NCI-H446 (cell line): ENCODE measurements at regions not wholly inside any gene's neighbourhood (a gene's known extent, or its start where the extent isn't known, plus 50 kb on each side); places are given as distances from the start of the nearest gene placed in this dataset.

Experiments
- DNase-seq, 2 experiments: peaks; one replicate each; lab custom pipeline; 2025; lab: John Stamatoyannopoulos, UW

DNA sequence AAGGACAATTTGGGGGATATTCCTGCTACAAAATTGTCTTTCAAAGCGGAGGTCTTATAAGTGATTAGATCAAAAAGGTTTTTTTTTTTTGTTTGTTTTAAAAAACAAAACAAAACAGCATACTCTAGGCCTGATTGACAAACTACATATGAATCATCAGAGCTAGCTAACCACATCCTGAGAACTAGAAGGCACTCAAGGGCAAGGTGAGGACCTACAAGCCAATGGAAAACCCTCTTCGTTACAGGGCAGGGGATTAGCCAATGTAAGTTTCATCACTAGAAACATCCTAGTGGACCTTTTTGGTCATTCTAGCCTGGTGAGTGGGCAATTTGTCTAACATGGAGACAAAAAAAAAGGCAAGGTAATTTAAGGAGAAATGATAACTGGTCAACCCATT, 428.6 kb downstream of the RFC3 start:
- DNase-seq, result no peak

DNA sequence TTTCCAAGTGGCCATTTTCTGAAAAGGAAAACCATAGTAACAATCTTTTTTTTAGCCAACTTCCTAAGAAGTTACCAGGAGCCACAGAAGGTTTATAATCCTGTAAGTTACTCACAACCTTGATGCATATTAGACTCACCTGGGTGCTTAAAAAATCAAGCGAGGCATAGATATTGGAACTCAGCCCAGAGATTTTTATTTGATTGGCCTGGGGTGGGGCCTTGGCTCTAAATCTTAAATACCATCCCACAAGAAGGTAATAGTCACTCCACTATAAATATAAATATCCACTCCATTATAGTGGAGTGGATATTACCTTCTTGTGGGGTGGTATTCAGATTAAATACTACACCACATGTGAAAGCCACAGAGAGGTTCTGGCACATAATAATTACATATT, 429.6 kb downstream of the RFC3 start:
- DNase-seq, result no peak

DNA sequence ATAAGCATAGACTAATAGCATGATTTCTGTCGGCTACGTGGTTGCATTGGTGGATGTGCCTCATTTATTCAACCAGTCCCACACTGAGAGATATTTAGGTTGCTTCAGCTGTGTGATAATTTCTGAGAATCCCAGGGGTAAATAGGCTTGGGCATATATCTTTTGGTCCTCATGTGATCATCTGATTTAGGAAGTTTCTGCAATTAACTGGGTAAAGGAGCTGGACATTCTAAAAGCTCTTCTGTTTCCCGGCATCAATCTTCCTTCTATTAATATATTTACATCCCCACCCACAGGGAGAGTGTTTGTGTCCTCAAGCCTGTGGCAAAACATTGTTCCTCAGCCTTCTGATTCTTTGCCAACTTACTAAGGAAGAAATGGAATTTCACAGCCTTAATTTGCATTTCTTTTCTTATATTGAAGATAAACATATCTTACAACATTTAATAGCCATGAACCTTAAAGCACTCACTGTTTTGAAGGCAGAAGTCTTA, 431.6 kb downstream of the RFC3 start:
- DNase-seq, result no peak

DNA sequence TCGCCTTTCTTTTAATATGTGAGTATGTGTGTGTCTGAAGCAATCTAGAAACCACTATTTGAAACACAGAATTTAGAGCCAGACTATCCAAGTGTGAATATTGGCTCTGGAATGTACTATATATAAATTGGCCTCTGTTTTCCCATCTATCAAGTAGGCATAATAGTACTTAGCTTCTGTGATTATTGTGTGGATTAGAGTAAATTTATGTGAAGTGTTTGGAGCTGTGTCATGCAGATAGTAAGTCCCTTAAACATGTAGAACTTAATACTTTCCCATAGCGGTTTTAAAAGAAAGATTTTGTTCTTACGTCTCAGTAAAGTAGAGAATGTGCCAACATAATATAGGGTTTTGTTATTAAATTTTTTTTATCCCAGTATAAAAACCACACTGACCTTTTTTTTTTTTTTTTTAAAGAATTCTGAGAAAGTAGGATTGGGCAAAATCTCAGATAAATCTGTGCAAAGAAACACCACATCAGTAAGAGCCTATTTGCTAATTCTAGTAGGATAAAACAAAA, 432.3 kb downstream of the RFC3 start:
- DNase-seq, result no peak

DNA sequence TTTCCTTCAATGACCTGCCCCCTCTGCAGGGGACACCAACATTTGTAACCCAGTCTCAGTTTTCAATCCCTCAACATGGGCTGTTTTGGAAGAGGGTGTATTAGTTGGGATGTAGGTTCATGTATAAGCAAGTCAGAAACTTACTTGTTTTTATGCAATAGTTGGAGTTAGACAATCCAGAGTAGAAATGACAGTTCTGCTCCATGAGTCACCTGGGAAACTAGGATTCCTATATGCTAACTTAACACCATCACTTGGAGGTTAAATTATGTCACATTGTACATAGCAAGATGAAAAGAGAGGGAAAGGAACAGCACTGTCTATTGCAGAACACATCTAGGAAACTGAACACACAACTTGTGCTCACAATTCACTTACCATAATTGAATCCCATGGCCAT, 436.4 kb downstream of the RFC3 start:
- no peak for DNase-seq

DNA sequence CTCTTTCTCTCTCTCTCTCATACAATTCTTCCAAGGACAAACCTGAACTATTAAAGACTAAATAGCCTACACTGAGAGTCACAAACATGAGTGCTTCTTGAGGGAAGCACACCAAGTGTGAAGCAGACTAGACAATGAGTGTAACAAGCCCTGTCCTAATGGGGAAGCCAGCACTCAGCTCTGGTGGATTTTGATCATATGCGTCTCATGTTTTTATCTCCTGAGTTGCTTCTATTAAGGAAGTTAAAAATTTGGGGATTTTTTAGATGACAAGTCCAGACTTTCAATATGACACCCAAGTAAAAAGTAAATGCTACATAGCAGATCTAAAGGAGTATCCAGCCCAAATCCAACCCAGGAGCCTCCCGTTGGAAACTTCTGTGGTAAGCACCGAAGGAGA, 437.8 kb downstream of the RFC3 start:
- DNase-seq, result no peak

DNA sequence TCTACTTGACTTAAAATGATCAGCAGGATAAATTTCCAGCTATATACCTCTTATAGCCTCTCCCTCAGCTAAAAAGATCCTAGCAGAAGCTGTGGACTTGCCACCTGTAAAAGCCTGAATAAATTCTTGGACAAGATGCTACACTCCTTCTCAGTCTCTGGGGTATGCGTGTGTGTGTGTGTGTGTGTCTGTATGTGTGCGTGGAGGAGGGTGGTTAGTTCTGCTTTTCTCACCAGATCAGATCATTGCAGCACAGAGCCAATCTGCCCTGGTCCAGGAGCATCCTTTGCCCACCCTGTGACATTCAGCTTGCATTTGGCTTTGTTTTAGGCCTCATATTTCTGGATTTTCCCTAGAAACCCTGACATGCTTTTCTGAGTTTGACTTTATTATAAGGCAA, 438.3 kb downstream of the RFC3 start:
- DNase-seq, result no peak

DNA sequence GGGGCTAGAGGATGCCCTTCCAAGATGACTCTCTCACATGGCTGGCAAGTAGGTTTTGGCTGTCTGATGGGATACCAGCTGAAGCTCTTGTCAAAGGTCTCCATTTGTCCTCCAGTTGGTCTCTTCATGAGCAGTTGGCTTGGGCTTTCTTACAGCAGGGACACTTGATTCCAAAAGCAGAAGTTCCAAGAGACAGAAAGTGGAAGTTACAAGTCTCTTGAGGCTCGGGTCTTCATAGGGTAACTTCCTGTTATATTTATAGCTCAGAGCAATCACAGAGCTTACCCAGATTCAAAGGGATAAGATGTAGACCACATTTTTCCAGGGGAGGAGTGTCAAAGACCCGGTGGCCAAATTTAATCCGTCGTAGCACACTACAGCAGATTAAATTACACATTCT, 440.0 kb downstream of the RFC3 start:
- peak in 1 of 2 experiments; percentile 79 for DNase-seq

DNA sequence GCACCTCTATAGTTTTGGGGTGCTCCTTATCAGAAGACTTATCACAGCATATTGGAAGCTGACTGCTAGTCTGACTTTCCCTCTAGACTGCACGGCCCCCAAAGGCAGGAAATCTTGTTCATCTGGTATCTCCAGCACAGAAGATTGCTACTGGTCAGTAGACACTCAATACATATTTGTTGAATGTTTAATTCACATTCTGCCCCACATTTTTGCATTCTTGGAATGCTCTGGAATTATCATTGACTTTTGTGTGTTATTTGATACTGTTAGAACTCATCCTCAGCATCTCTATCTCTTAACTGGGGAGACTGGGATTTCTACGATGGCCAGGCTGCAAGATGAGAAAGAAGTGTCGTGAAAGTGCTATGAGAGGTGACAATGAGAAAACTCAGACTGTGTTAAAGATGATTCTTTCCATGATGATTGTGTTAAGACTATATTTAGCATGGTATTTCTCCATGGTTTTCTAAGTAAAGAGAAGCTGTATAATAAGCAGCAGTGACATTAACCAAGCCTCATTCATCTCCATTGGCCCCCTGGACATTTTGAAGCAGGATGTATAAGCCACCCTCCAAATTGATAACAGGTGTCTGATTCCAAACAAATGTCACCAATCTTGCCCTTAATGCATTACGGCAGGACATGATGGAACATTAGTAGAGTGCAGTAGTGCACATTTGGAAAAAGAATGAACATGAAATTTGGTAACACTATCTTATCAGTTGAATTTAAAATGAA, 440.9 kb downstream of the RFC3 start:
- DNase-seq, result no peak

DNA sequence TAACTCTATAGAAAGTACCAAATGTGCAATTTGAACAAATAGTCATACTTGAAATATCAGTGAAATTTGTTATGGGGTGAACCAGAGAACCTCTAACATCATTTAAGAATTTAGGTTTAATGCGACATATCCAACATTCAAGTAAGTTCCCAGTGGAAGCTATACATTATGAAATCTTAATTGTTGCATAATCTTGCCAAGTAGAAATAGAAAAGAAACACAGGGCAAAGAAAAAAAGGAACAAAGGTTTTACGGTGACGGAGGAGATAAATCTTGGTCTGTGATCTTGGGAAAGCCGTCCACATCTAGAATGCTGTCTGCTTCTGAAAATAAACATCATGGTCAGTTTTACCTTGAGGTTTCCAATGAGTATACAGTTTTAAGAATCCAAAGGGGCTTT, 445.7 kb downstream of the RFC3 start:
- DNase-seq, result no peak

DNA sequence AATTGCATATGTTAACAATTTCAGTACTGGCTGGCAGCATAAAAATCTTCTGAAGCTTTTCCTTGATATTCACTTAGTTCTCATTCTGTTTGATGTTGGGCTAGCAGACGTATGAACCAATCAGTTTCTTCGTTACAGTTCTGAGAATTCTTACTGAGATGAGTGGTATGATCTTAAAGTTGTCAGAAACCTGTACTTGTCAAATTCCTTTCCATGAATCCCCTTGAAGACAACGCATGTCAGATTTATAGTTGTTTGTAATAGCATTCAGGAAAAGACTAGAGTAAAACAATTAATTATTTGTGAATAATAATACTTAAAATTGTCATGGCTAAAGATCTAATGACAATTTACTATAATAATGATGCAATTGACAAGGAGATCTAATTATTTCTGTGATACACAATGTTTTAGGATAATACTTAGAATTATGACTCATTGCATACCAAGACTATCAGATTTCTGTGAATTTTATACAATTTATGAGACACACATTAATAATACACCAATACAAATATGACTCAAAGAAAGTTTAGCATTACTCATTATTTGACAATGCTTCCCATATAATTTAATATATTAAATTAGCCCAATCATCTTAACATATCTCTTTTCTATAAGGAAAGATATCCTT, 447.2 kb downstream of the RFC3 start:
- no peak for DNase-seq

DNA sequence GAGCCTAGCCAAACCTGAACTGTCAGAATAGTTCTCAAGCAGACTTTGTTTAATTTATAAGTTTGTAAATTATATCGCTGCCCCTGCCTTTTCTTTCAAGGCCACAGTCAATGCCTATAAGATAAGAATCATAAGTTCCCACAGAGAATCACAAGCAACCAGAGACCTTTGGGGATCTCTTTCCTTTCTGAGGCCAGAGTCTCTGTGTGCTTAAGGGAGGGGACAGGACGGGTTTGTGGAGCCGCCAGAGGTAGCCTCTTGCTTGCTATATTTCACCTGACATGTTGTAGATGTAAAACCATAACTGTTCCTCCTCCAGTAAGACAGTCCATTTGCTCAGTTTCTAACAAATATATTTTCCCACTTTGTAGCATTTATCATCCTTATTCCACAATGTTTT, 458.8 kb downstream of the RFC3 start:
- DNase-seq, result no peak

DNA sequence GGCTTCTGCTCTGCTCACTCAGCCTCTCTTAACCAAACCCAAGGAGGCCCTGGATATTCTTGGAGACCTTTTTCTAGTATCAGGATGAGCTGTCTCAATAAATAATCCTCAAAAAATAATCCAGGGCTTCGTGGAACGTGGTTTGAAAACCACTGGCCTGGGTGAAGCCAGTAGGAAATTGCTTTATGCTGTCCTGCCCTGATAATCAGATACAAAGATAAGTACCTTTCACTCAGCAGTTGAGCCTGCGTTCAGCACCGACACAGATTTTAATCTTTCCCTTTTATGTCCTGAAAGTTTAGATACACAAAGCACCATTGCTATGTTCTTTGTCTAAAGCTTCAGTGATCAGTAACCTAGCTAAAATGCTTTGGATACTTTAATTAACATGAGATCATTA, 460.0 kb downstream of the RFC3 start:
- DNase-seq, result no peak

DNA sequence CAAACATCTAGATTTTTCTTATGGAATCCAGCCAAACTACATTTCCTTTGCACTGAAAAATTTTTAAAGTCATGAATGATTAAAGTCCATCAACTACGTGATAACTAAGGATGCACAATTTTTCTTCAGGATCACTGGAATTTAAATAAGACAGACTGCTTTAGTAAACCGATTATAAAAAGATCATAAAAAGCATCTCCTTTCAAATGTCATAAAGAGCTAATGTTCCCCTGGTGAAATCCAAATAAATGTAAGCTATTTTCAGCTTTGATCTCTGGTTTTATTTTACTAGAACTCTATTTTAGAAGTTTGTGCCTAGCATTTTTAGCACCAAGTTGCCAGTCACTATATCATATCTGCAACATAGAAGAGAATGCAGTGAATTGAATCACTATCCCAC, 460.8 kb downstream of the RFC3 start:
- no peak for DNase-seq

DNA sequence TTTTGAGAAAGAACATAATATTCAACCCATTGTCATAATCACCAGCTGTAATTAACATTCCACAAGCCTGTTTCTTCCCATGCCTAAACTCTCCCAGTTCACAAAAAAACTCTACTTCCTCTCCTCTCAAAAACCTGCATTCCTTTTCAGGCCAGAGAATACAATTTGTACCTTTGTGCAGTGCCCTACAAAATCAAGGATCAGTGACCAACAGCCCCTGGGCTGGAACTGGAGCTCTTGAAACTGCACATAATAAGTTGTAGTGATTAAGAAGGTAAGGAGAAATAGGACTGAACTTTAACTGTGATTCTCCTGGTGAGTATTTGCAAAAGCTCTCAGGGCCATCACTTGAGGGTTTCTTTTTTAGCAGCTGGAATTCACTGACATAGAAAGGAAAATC, 472.7 kb downstream of the RFC3 start:
- DNase-seq, result no peak

DNA sequence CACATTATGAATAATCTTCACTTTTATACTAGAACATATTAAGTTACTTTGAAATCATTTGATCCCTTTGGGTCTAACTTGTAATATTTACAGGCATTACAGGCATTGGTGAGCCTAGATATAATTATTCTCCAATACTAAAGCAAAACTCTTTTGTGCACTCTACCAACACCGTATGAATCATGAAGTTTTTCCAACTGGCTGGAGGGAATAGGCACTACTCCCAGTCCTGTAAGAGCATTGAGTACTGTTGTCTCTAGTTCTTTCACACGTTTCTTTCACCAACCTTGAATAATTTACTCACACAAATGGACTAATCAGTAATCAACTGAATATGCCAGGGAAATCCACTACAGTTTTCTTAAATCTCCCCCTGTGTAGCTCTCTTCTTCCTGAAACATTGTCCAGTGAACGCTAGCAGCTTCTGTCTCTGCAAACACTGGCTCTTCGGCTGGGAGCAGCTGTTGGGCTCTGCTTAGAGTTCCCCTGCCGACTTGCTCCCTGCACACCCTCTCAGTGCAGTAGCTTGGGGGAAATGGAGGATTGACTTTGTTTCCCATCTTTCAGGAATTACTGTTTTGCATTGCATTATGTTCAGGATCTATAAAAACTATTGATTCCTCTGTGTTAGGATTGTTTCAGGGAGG, 476.7 kb downstream of the RFC3 start:
- peak; percentile 20 to 60 for DNase-seq

DNA sequence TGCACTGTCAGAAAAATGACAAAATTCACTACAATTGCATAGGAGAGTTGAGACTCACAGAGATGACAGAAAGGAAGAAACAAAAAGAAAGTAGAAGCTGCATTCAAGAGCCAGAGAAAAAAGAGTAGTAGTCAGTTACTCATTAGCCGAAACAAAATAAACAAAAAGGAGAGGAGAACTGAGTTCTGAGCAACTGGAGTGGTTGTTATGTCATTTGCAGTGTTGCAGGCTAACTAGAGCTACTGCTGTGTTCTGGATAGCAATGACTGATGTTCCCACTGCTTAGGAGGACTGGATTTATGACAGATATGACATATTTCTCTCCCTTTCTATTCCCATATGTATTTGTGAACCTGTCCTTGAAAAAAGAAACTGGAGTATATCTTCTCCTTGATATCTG, 482.6 kb downstream of the RFC3 start:
- no peak for DNase-seq

DNA sequence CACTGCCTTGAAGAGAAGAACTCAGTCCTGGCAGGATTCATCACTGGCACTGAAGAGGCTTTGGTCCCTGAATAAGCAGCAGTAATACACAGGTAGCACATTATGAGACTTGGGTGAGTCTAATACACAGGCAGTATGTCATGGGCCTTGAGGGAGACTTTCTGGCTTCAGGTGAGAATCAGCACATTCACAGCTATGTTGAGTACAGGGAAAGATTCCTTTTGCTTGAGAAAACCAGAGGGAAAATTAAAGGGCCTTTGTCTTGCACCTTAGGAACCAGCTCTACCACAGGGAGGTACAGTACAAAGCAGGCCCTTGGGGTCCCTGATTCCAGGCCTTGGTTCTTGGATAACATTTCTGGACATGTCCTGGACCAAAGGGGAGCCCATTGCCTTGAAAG, 484.6 kb downstream of the RFC3 start:
- DNase-seq, result no peak

DNA sequence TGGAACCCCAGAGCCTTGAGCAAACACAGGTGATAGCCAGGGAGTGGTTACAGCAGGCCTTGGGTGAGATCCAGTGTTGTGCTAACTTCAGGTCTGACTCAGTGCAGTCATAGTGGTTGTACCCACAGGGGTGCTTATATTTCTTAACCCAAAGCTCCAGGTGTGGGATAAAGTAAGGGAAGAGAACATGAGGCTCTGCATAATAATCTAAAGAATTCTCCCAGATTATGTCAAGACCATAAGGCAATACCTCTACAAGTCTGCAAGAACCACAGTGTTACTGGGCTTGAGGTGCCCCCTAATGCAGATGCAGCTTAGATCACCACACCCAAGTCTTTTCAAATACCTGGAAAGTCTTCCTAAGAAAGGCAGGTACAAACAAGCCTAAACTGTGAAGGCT, 485.4 kb downstream of the RFC3 start:
- DNase-seq, result no peak

DNA sequence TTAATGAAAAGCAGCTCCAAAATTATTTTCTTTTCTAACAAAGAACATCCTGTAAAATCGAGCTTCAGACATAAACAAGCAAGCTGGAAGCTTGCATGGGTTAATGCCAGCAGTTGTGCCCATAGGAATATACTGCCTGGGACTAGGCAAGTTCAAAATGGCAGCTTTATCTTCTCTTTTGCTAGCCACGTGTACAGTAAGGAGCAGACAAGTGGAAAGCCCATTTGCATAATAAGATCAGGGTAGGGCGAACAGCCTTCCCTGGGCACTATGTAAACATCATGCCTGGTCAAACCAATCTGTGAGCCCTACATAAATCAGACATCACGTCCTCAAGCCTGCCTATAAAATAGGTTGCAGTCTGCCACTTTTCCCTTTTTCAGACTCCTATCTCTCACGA, 489.7 kb downstream of the RFC3 start:
- no peak for DNase-seq

DNA sequence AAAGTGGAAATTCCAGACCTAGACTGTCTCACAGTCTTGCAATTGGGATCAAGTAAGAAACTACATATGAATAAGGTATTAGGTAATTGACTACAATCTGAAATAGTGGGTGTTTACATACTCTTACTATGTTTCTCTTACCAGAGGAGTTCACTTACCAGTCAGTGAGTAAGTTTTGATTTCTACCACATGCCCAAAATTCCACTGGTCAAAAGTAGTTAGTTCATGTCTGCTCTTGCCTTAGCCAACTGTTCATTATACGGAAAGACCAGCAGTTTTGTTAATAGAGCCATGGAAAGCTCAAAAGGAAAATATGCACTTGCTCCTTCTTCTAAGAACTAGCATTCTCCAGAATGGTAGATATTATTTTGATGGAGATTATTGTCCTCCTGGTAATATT, 490.8 kb downstream of the RFC3 start:
- no peak for DNase-seq

DNA sequence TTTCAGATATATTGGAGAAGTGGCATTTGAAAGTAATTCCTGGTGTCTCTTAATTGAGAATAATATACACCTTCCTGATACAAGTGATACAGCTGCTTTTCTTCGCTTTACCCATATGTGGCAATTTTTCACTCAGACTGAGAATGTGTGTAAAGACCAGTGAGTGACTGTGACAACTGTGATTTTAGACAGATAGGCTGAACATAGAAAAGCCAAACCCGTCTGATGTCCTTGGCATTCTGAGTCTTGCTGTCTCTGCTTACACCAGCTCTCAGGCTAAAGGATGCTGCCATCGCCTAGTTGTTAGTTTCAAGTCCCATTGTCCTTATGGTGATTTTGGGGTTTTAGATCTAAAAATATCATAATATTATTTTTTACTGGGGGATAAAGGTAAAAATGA, 492.6 kb downstream of the RFC3 start:
- no peak for DNase-seq

DNA sequence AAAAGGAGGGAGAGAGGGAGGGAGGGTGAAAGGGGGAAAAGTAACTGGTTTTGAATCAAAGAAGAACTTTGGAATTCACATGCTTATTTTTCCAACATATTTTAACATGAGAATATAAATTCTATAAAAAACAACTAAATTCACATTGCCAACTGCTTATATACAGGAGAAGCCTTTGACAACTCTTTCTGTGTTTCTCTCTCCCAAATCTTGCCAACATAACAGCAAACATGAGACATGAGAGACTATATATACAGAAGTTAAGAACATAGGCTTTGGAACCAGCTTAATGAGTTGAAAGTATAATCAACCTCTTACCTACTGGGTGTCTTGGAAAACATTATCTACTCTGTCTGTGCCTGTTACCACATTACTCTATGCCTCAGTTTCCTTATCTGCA, 493.3 kb downstream of the RFC3 start:
- no peak for DNase-seq
